NCI-H345 treated with DMSO at 0.1 percent for 48 hours (cell line): ENCODE measurements at regions not wholly inside any gene's neighbourhood (a gene's known extent, or its start where the extent isn't known, plus 50 kb on each side); places are given as distances from the start of the nearest gene placed in this dataset.
"Not testable (repeated sequence)": the region's sequence is repeated elsewhere in the genome, so short reads cannot be mapped to it uniquely, and the experiment has no call there.

Experiments used
- DNase-seq: peaks from one replicate; lab custom pipeline; 2025; ENCODE audit not compliant: unreplicated experiment; lab: John Stamatoyannopoulos, UW

- no peak for DNase-seq
Observed at GRCh38 chr6:15905488-15906419, 223.1 kb upstream of the MYLIP start.

GRCh38 chr6:15904651-15905376 lies 224.1 kb upstream of the MYLIP start:
- no peak for DNase-seq

GRCh38 chr6:15901141-15902115 lies 227.5 kb upstream of the MYLIP start:
- DNase-seq, result no peak

GRCh38 chr6:15898693-15899092 lies 230.2 kb upstream of the MYLIP start:
- DNase-seq, result no peak

GRCh38 chr6:15897063-15897876 lies 231.6 kb upstream of the MYLIP start:
- no peak for DNase-seq

GRCh38 chr6:15894973-15895725 lies 232.3 kb upstream of the DTNBP1 start:
- no peak for DNase-seq

- DNase-seq, result no peak
Observed at GRCh38 chr6:15893556-15894253, 230.9 kb upstream of the DTNBP1 start.

- DNase-seq, result no peak
Observed at GRCh38 chr6:15892369-15892768, 229.5 kb upstream of the DTNBP1 start.

- no peak for DNase-seq
Observed at GRCh38 chr6:15888798-15889772, 226.3 kb upstream of the DTNBP1 start.

- DNase-seq, result no peak
Observed at GRCh38 chr6:15887491-15888461, 224.9 kb upstream of the DTNBP1 start.

- DNase-seq, result no peak
Observed at GRCh38 chr6:15885624-15886023, 222.8 kb upstream of the DTNBP1 start.

- DNase-seq, result not testable (repeated sequence)
Observed at GRCh38 chr6:15883593-15883992, 220.8 kb upstream of the DTNBP1 start.

- DNase-seq, result no peak
Observed at GRCh38 chr6:15882915-15883314, 220.1 kb upstream of the DTNBP1 start.

- no peak for DNase-seq
Observed at GRCh38 chr6:15882345-15882744, 219.5 kb upstream of the DTNBP1 start.

GRCh38 chr6:15881150-15881549 lies 218.3 kb upstream of the DTNBP1 start:
- no peak for DNase-seq

- DNase-seq, result no peak
Observed at GRCh38 chr6:15880262-15880973, 217.6 kb upstream of the DTNBP1 start.
